ENCODE measurements at regions not wholly inside any gene's neighbourhood (a gene's known extent, or its start where the extent isn't known, plus 50 kb on each side); places are given as distances from the start of the nearest gene placed in this dataset.

DNA sequence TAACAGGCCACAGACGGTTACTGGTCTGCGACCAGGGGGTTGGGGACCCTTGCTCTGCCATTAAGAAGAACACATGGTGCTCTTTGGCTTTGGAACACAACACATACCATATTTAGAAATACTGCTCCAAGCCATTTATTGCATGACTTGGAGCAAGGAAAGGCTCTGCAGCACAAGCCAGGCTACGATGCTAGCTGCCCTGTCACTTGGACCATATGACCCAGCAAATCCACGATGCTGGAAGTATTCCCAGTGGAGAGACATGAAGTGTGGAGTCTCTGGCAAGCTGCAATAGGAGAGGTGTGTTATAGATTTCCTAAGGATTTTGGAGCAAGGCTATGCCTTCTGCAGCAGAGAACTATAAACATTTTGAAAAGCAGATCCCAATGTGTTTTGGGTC lies 171.2 kb downstream of the HAUS1 start:
- no peaks in the 10 kb centered on the region for H4K20me1 ChIP-seq (replicated peaks in 1 of 2; ENCODE audit: control insufficient read depth in 1 of 2, insufficient read depth in 2 of 2, low read length in 2 of 2)
- no peak overlapping the region for H2BK15ac ChIP-seq (ENCODE audit: low read length)
- POLR2A ChIA-PET (ENCODE audit: partially characterized antibody) = interaction anchor here (0.8 to 1.3 kb wide), 2 partner anchors 10 to 19 kb away, joined by 3 read pairs; no protein-coding TSS in a partner anchor
- H3K56ac ChIP-seq (replicated peaks; ENCODE audit: insufficient read length, low read depth, low read length) = no peak overlapping the region
- no peaks in the 10 kb centered on the region for H3K79me1 ChIP-seq (ENCODE audit: low read depth, low read length)
- FAIRE-seq (no peak), DNase-seq (ENCODE audit: low read depth in 1 of 2, low spot score in 2 of 2) (no peak)
- H3K4ac ChIP-seq (replicated peaks; ENCODE audit: insufficient read length, low read depth, low read length) = no peak overlapping the region
- H4K8ac ChIP-seq (ENCODE audit: extremely low read depth, insufficient read depth, low read length) = no peak overlapping the region
- no peak overlapping the region for H2AK5ac ChIP-seq (ENCODE audit: low read depth, low read length)
- H3K79me2 ChIP-seq (ENCODE audit: control insufficient read depth in 1 of 2, insufficient read depth in 2 of 2, low read length in 2 of 2) = no peaks in the 10 kb centered on the region
- no peaks in the 10 kb centered on the region for H3K23me2 ChIP-seq (ENCODE audit: low read depth, low read length)
- H3K27ac ChIP-seq (ENCODE audit: low read depth, low read length) = no peak overlapping the region
- H3K23ac ChIP-seq (ENCODE audit: insufficient read length) = no peak overlapping the region
- no peak overlapping the region for H3K14ac ChIP-seq (ENCODE audit: insufficient read length)
- no peak overlapping the region for H4K91ac ChIP-seq (replicated peaks; ENCODE audit: insufficient read length, low read length)
- no peak overlapping the region for H2AFZ ChIP-seq (ENCODE audit: low read length)
- H3K9ac ChIP-seq (replicated peaks in 1 of 4; ENCODE audit: extremely low read depth in 1 of 4, low read depth in 3 of 4, low read length in 3 of 4) = no peak overlapping the region
- H2BK12ac ChIP-seq (ENCODE audit: low read depth, low read length) = no peak overlapping the region
- no peak overlapping the region for H2BK20ac ChIP-seq (ENCODE audit: low read length)
- WGBS, 2 experiments (ENCODE audit: extremely low coverage in 1 of 2, insufficient coverage in 1 of 2, insufficient read length in 1 of 2, insufficient replicate concordance in 2 of 2, low coverage in 1 of 2, low lambda C conversion rate in 2 of 2, missing lambda C conversion rate in 1 of 2) = 81% methylated on average over 4 of the region's 4 CpGs; no CpG with 5 or more reads in 1 of the 2 experiments
- no peak overlapping the region for H3K4me3 ChIP-seq (ENCODE audit: extremely low read depth in 1 of 4, insufficient read depth in 2 of 4, low read depth in 3 of 4, low read length in 4 of 4)
- no peaks in the 10 kb centered on the region for H3K27me3 ChIP-seq (replicated peaks in 1 of 4; ENCODE audit: control insufficient read depth in 3 of 4, extremely low read depth in 1 of 4, insufficient read depth in 3 of 4, low read length in 3 of 4)
- TF ChIP-seq NRF1 (IDR thresholded peaks at IDR 0.05; ENCODE audit: low read depth, low read length) (no peak), SUZ12 (IDR thresholded peaks at IDR 0.05; ENCODE audit: low read length) (no peak), JUND (IDR thresholded peaks at IDR 0.05; ENCODE audit: low read length) (no peak), SP4 (IDR thresholded peaks at IDR 0.05; ENCODE audit: low read length) (no peak), BRCA1 (IDR thresholded peaks at IDR 0.05; ENCODE audit: low read depth, low read length) (no peak), CBX5 (IDR thresholded peaks at IDR 0.05; ENCODE audit: low read depth, low read length) (no peak), SAP30 (IDR thresholded peaks at IDR 0.05; ENCODE audit: insufficient read depth, insufficient replicate concordance, low read length) (no peak)
- TF ChIP-seq, protein P1, sequence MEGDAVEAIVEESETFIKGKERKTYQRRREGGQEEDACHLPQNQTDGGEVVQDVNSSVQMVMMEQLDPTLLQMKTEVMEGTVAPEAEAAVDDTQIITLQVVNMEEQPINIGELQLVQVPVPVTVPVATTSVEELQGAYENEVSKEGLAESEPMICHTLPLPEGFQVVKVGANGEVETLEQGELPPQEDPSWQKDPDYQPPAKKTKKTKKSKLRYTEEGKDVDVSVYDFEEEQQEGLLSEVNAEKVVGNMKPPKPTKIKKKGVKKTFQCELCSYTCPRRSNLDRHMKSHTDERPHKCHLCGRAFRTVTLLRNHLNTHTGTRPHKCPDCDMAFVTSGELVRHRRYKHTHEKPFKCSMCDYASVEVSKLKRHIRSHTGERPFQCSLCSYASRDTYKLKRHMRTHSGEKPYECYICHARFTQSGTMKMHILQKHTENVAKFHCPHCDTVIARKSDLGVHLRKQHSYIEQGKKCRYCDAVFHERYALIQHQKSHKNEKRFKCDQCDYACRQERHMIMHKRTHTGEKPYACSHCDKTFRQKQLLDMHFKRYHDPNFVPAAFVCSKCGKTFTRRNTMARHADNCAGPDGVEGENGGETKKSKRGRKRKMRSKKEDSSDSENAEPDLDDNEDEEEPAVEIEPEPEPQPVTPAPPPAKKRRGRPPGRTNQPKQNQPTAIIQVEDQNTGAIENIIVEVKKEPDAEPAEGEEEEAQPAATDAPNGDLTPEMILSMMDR (IDR thresholded peaks at IDR 0.05; ENCODE audit: control extremely low read depth in 1 of 3, insufficient read depth in 1 of 3, low read depth in 1 of 3, low read length in 3 of 3) = no peak
- no peak overlapping the region for H2BK120ac ChIP-seq (replicated peaks; ENCODE audit: low read depth, low read length)
- no peak overlapping the region for H4K5ac ChIP-seq (ENCODE audit: insufficient read length, low read depth, low read length)
- no peaks in the 10 kb centered on the region for H3K36me3 ChIP-seq (ENCODE audit: control insufficient read depth in 2 of 4, insufficient read depth in 4 of 4, low read length in 3 of 4)
- CTCF ChIA-PET (ENCODE audit: partially characterized antibody) = interaction anchor here (0.6 to 10.2 kb wide), 9 partner anchors 16 to 1700 kb away, joined by 3 to 148 read pairs (median 3); a partner anchor contains a TSS
- no peaks in the 10 kb centered on the region for H3K9me3 ChIP-seq (ENCODE audit: insufficient read depth in 2 of 2, low read depth in 1 of 2, low read length in 1 of 2)
- peaks cover 0 to 15% (median 7%) of the 10 kb centered on the region in 4 experiments; a peak in 2 of 7 replicates for H3K4me1 ChIP-seq (replicated peaks in 1 of 4; ENCODE audit: control insufficient read depth in 3 of 4, insufficient read depth in 4 of 4, low read length in 3 of 4)
- H2BK5ac ChIP-seq (ENCODE audit: low read depth, low read length) = no peak overlapping the region
- H3K18ac ChIP-seq (ENCODE audit: extremely low read depth, low read length) = no peak overlapping the region
- no peak overlapping the region for H3K4me2 ChIP-seq (ENCODE audit: insufficient read depth in 1 of 2, low read depth in 2 of 2, low read length in 2 of 2)

Measured in H1 (cell line).